ENCODE measurements at regions not wholly inside any gene's neighbourhood (a gene's known extent, or its start where the extent isn't known, plus 50 kb on each side); places are given as distances from the start of the nearest gene placed in this dataset.

DNA sequence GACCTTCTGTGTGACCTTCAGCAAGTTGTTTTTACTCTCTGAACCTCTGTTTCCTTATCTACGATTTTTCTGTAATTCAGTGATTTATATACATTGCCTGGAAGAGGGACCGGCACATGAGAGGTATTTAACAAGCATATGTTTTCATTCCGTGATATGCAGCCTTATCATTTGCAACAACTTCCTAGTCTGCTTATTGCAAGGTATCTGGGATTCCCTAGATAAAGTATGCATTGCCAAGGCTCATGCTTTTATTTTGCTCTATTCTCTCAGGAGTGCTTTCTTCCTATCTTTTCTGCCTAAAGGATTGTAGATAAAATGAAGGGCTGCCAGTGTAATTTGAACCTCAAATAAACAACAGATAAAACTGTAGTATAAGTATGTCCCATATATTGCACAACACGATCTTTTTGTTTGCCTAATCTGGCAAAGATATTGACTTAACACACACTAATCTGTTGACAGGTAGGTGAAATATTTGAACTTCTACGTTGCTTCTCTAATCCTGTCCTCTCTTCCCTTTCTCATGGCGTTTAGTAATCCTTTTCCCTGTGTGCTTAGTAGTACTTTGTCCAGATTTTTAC lies 377.2 kb upstream of the TNC start:
- peak; percentile 89 for DNase-seq

DNA sequence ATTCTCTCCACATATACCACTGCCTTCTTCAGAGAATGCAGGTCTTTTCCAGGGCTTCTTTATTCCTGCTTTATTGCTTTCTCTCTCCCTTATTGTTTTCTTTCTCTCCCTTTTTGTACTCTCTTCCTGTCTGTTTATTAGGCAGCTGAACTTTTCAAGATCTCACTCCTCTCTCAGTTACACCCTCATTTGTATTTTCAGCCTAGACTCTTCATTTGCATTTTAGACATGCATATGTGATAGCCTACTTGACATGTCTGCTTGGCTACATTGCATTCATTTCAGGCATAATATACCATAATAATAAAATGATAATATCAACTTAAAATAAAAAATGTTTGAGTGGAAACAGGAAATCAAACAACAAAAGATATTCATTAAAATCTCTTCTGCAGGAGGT lies 377.9 kb upstream of the TNC start:
- no peak for DNase-seq

DNA sequence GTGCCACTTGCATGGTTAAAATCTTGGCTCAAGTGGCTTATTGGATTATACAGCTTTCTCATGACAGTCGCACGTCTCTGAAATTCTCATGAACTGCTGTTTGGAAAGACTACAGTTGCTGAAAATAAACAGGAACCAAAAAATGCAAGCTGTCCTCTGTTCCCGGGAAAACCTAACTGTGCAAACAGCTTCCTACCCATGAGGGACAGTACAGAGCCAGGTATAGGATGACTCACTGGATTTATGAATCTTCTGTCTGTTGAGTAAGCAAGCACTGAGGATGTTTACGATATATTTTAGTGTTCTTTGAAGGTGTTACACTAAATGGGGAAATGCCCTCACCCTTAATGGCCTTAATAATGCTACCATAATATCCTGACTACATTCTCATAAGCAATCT lies 380.3 kb upstream of the TNC start:
- DNase-seq, result no peak

DNA sequence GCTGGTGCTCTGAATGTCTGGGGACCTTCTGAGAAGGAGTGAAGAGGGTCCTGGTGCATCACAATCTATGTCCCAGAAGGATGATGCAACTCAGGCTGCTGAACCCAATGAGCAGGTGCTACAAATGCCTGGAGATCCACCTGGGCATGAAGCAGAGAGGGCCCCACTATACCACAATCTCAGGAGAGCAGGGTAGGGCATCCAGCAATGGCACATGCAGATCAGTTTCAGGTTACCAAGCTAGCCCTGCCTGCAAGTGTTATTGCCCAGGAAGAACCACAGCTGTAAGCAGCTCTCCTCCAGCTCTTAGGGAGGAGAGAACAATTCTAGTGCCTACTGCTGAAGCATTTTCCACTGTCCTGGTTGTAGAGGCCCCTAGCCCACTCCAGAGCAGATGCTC lies 389.2 kb upstream of the TNC start:
- DNase-seq, result peak; percentile 61

DNA sequence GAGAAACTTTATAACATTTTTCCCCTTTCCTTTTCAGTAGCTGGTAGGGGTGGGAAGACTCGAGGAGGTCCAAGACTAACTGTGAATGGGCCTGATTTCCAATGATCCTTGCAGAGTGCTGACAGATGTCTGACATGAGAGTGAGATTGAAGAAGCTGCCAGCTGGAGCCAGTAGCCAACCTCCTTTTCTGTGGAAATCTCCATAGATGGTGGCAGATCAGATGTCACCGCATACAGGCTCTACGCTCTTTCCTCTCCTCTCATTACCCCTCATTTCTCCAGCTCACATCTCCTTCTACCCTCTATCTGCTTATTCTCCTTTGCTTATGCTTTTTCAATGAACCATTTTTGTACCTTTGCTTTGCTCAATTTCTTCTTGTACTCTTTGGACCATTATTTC lies 395.2 kb upstream of the TNC start:
- DNase-seq, result peak; percentile 68

DNA sequence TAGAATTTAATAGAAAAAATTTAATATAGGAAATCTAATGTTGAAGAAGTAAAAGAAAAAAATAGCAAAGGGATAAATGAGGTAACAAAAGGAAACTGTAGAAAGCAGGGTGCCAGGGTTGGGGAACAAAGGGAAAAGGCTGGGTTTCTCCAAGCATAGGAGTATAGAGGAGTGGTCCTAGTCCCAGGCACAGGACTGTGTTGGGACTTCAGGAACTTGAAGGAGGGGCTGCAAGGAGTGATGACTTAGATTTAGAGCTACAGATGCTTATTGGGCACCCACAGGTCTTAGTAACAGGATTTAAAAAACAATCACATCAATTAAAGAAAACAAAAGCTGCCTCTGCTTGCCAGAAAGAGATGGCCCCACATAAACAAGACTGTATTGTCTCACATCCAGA lies 396.5 kb upstream of the TNC start:
- no peak for DNase-seq

DNA sequence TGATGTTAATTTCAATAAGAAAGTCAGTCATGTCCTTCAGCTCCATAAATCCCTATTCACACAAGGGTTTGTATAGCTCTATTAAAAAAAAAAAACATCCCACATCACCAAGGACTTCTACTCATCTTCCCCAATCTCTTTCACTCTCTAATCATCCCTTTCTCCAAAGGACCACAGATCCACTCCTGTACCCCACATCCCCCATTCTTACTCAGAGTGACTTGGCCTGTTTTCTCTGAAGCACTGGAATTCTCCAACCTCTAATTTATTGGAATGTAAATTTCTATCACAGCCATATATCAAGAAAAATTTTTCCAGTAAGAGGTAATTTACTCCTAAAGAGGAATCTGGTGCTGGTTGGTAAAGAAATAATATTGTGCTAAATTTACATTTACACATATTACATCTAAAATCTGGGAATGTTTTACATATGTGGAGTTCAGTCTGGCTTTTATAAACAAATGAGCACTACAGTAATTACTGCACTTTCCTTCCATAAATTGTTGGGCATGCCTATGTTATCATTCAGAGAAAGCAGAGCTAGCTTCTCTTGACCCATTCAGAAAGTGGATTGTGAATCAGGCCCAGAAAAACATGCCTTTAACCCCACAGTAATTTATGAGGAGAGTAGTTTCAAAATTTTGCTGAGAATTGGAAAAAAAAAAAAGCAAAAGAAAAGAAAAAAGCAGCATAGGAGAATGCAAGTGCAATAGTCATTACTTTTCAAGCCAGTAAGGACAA lies 399.5 kb upstream of the TNC start:
- no peak for DNase-seq

DNA sequence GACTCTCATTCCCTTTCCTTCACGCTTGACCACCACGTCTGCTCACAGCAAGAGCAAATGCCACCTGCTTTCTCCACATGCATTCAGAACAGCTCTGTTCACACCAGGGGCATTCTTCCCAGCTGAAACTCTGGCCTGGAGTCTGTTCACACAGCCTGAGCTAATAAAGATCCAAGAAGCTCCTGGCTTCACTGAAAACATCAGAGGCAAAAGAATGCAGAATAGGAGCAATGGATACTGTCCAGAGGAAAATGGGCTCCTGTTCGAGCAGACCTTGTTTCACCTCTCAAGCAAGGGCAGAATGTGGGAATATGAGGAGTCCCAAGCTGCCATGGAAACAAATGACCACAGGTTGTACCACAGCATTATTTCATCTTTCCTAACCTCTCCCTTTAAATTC lies 402.7 kb upstream of the TNC start:
- DNase-seq, result no peak

DNA sequence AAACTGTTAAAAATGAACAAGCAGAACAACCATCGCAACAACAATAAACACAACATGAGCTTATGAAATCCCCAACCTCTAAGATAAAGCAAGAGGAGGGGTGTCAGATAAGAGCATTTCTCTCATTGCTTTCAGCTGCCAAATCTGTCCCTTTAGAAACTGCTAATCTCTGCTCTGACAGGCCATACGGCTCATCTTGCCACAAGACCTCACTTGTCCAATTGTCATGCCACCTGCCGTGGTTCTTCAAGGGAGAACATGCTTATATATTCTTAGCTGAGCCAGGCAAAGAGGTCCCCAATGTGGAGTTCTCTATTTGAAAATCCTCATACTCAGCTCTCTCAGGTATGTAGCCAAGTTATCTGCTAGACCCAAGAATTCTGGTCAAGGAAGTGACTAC lies 405.0 kb upstream of the TNC start:
- no peak for DNase-seq

DNA sequence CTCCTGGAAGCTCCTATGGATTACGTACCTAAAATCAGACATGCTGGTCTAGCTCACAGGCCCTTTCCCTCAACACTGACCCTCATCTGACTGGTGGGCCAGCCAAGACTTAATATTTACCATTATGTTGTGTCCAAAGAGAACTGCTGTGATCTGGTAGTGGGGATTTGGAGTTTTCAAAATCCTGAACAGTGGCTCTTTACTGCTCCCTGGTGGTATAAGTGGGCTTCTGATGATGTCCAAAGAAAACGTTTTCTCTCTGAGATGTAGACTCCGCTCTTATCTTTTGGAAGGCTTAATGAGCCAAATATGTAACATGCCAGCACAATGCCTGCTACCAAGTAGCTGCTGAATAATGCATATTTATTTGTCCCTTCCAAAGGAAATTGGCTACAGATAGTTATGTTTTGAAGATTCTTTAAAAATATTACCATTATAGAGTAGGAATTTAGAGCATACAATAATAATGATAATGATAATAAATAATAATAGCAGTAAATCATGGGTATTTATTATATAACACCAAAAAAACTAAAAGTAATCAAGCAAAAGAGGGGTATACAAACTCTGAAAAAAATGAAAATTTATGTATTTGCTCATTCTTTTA lies 406.6 kb upstream of the TNC start:
- peak; percentile 56 for DNase-seq

DNA sequence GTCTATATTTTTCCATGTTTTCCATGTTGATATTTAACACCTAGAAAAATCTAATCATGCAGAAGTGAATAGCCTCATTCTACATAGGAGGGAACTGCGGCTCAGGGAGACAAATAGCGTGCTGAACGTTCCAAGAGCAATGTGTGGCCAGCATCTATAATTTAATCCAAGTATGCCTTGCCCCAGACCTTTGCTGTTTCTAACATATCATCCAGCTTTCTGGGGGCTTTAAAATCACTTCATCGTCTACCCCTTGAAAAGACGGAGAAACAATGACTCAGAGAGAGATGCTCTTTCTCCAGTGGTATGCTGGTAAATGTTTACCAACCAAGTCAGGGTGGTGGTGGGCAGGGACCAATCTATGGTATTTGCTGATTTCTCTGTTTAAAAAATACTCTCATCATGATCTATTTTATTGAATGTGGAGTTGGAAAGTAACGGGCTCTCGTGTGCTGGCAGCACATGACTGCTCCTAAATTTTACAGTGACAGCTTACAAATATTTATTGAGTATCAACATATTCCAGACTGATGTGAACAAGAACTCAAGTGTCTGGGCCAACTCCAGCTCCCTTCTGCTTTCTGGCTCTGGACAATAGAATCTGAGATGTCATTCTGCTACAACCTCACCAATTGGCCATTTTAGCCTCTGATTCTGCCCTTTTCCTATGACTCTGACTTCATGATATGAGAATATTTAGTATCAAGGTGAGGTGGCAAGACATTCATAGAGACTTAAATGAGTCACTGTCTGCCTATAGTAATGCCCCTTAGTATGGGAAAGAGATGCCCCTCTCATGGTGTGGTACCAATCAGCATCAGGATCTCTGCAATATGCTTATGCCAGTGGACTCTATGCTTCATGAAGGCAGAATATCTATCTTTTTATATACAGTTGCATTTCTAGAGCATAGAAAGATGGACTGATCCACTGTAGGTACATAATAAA lies 407.4 kb upstream of the TNC start:
- no peak for DNase-seq

DNA sequence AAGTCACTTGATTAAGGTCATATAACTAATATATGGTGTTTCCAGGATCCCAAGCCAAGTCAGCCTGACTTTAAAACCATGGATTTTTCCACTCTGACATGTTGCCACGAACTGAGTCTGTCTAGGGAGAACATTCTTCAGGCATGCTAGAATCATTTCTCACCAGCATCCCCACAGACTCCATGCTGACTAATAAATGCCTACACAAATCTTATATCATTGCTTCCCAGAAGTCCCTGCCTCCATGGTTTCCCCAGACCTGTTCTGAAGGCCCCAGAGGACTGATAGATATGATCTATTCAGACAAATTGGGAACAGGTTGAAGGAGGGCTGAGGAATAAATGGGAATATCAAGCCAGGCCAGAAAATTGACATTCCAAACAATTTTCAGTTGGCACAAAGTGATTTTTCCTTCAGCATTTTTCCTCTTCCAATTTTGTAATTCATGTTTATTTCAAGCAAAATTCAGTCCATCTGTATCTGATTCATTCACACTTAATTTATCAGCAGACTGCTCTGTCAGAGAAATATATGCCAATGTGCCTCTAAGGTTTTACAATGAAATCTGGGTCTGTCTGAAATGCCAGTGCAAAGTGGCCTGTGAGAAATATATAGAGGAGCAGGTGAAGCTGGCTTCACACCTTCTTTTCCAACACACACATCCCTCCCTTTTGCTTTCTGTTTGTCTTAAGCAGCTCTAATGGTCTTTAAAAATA lies 413.6 kb upstream of the TNC start:
- DNase-seq, result no peak

DNA sequence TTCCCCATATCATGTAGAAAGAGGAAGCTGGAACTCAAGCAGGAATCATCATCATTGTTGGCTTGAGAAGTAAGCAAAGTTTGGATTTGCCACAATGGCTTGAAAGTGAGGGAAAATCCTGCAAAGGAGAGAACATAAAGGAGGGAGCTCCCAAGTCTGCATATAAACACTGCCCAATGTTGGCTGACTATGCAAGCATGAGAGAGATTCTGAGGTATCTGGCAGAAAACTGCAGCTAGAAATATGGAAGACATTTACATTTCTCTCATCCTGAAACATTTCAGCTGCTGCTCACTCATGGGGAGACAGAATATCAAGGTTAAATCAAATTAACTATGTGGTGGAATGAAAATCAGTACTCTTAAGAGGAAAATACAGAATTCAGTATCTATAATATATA lies 415.6 kb upstream of the TNC start:
- no peak for DNase-seq

DNA sequence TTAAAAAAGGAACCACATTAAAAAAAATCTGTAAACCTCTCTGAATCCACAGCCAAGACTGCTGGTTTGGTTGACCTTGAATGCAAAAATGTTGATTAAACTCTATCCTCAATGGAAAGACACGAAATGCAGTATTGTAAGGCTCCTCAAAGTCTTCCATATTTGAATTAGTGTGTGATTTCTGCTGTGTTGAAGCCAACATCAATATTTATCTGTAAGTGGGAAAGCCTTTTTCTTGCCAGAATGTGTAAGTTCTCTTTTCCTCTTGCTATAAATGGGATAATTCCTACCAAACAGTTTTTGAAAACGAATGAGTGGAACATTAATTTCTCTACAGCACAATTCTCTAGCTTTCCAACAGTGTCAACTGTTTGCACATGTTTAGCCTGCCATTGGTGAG lies 422.1 kb upstream of the TNC start:
- DNase-seq, result no peak

DNA sequence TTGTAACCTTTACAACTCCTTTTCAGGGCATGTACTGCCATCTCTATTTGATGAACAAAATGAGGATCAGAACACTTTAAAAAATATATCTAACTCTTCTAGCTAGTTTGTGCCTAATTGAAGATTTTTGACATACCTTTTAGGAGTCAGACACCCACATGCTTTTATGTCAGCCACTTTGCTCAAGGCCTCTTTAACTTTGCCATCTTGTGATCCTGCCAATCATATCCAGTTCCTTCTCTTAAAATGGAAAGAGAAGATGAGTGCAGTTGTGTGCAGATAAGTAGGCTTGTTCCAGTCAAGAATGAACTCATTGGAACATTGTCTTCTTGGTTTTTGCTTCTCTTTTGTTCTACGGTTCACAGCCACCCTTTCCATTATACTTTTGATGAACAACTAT lies 425.6 kb upstream of the TNC start:
- DNase-seq, result no peak

DNA sequence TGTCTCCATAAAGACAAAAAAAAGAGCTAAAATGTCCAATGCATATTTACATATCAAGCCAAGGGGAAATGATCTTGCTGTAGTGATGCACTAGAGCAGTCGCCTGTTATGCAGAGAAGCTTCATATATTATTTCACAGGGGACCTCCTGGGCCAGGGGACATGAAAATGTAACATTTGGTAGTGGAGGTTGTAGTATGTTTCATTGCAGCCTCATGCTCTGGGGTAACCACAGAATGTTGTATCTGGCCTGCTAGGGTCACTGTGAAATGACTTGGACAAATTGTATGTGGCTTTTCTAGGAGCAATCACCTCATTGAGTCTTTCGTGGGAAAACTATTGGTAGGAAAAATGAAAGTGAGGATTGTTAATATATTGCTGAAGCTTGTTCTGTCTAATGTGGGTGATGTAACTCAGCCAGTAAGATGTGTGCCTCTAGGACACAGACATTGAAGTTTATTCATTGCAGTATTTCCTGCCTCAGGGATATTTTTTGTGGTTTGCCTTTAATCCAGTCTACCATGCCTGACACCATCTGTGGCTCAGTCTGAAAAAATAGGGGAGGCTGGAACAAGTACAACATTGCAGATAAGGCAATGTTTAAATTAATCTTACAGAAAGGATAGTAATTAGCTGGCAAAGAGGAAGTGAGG lies 430.8 kb upstream of the TNC start:
- no peak for DNase-seq

DNA sequence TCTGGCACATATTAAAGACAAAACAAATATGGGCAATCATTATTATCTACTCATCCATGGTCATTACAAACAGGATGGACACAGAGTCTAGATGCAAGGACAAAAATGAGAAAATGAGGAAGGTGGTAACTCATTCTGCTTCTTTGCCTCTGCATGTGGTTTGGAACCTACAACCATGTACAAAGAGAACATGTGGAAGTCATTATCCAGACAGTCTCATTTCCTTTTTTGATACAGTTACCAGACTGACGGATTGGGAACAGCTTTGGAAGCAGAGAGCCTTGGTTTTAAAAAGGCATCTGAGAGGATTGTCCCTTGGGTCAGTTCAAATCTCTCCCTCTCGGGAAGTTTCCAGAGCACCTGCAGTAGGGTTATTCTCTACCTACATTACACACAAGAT lies 433.4 kb upstream of the TNC start:
- no peak for DNase-seq

DNA sequence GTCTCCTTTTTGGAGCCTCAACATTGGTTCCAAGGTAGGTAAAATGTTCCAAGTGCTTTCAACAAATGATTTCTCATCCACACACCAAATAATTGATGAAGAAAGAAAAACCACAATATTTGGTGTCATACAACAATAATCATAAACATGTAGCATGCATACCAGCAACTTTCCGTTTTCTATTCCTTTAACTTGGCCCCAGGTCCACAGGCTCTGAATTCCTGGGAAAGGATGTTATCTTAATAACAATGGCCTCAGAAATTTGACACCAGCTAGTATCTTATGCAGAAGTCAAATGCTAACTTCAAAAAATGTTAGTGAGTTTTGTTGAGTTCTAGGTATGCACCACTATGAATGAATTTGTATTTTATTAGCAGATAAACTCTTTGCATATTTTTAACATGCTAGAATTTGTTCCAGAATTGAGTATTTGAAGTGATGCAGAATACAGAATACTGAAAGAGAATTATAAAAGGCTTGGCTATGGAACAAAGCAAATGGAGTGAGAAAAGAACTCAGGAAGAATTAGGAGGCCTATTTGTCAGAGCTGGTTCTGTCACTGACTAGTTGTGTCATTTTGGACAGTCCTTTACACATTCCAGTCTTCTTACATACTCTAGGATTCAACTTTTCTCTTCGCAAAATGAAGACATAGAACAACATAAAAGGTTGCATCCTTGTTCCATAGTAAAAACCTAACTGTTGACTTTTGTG lies 435.3 kb upstream of the TNC start:
- DNase-seq, result no peak

DNA sequence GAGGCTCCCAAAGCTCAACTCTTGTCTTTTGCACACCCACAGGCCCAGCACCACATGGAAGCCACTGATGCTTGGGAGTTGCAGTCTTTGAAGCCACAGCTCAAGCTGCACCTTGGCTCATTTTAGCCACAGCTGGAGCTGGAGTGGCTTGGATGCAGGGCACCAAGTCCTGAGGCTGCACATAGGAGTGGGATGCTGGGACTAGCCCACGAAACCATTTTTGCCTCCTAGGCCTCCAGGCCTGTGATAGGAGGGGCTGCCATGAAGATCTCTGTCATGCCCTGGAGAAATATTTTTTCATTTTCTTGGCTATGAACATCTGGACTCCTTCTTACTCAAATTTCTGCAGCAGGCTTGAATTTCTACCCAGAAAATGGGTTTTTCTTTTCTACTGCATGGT lies 438.5 kb upstream of the TNC start:
- DNase-seq, result no peak

DNA sequence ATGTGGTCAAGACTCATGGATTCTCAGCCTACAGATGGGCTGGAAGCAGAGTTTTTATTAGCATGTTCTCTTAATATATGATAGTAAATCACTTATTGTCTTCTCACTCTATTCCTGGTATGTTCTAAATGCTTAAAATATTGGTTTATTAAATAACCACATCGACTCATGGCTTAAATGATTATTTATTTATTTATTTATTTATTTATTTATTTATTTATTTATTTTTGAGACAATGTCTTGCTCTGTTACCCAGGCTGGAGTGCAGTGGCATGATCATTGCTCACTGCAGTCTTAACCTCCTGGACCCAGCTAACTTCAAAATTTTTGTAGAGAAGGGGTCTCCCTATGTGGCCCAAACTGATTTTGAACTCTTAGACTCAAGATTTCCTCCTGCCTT lies 457.2 kb upstream of the TNC start:
- DNase-seq, result no peak

DNA sequence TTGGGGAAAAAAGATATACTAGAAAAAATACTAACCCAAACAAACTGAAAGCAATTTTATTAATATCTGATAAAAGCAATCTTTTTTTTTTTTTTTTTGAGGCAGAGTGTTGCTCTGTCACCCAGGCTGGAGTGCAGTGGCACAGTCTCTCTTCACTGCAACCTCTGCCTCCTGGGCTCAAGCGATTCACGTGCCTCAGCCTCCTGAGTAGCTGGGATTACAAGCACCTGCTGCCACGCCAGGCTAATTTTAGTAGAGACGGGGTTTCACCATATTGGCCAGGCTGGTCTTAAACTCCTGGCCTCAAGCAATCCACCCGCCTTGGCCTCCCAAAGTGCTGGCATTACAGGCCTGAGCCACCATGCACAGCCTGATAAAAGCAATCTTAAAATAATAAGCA lies 467.5 kb upstream of the TNC start:
- peak; percentile 4 for DNase-seq

DNA sequence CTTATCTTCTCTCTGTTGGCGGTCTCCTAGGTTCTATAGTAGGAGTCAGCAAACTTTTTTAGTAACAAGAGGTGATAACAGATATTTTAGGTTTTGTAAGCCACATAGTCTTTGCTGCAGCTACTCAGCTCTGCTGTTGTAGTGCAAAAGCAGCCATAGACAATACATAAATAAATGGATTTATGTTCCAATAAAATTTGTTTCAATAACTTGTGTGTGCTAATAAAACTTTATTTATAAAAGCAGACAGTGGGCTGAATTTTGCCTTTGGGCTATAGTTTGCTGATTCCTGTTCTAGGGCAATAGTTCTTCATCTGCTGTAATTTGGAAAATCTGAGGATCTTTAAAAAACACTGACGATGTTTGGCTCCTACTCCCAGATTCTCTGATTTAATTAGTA lies 469.4 kb upstream of the TNC start:
- no peak for DNase-seq

All from NCI-H510A treated with DMSO at 0.1 percent for 48 hours (cell line).